DND-41 (cell line): ENCODE measurements at regions not wholly inside any gene's neighbourhood (a gene's known extent, or its start where the extent isn't known, plus 50 kb on each side); places are given as distances from the start of the nearest gene placed in this dataset.

Experiments used
- ATAC-seq: fragments of 200-7000 bp; cut with Tn5 transposase; 3 replicates; pipeline ENCODE4 v1.9.1; 2021; ENCODE audit warnings: low read depth; ENCODE audit not compliant: insufficient read depth
- DNase-seq: peaks from one replicate; pipeline ENCODE4 v3.0.0-alpha.2; 2020
- H2AFZ ChIP-seq: 2 replicates; pipeline ENCODE4 v1.6.0; 2012; ENCODE audit warnings: low read depth, low read length
- H3K27ac ChIP-seq: 2 replicates; pipeline ENCODE4 v1.5.1; 2012; ENCODE audit warnings: low read length, inconsistent platforms
- H3K27me3 ChIP-seq: fragments of 200-600 bp; sonication (generic); 2 replicates; pipeline ENCODE4 v1.6.0; 2012; ENCODE audit warnings: low read length, mild to moderate bottlenecking, inconsistent platforms; ENCODE audit not compliant: insufficient read depth, poor library complexity
- H3K36me3 ChIP-seq: 2 replicates; pipeline ENCODE4 v1.5.1; 2012; ENCODE audit warnings: low read length, inconsistent platforms; ENCODE audit not compliant: insufficient read depth
- H3K4me1 ChIP-seq: 2 replicates; pipeline ENCODE4 v1.5.1; 2012; ENCODE audit warnings: mild to moderate bottlenecking, low read length; ENCODE audit not compliant: insufficient read depth
- H3K4me2 ChIP-seq: 2 replicates; pipeline ENCODE4 v1.6.0; 2012; ENCODE audit warnings: mild to moderate bottlenecking, moderate library complexity, low read length, inconsistent platforms; ENCODE audit not compliant: insufficient read depth
- H3K4me3 ChIP-seq, 2 experiments: fragments of 200-600 bp in 1 of 2; shearing (Covaris generic) in 1 of 2; 2 replicates each; pipeline ENCODE4 v1.5.1; 2012 to 2016; ENCODE audit warnings: inconsistent platforms in 2 of 2, low read length in 2 of 2, mild to moderate bottlenecking in 2 of 2, low read depth in 1 of 2, moderate library complexity in 1 of 2
- H3K79me2 ChIP-seq: 2 replicates; pipeline ENCODE4 v1.6.0; 2012; ENCODE audit warnings: low read length, inconsistent platforms; ENCODE audit not compliant: insufficient read depth
- H3K9ac ChIP-seq: 2 replicates; pipeline ENCODE4 v1.6.0; 2012; ENCODE audit warnings: low read depth, mild to moderate bottlenecking, inconsistent platforms, low read length, moderate library complexity
- H3K9me3 ChIP-seq: 2 replicates; pipeline ENCODE4 v1.5.1; 2012; ENCODE audit warnings: low read length, moderate library complexity, mild to moderate bottlenecking, inconsistent platforms; ENCODE audit not compliant: insufficient read depth, severe bottlenecking
- H4K20me1 ChIP-seq: 2 replicates; pipeline ENCODE4 v1.6.0; 2012; ENCODE audit warnings: low read length; ENCODE audit not compliant: insufficient read depth
- CTCF ChIP-seq: IDR thresholded peaks from 2 replicates; pipeline ENCODE4 v1.5.1; 2012; ENCODE audit warnings: borderline replicate concordance, low read length, moderate library complexity, mild to moderate bottlenecking; ENCODE audit not compliant: poor library complexity, severe bottlenecking; ENCODE audit errors: extremely low read depth
- EZH2 ChIP-seq: IDR thresholded peaks from 3 replicates; pipeline ENCODE4 v1.6.1; 2012; ENCODE audit warnings: borderline replicate concordance, low read depth, mild to moderate bottlenecking, moderate library complexity, low read length, inconsistent platforms; ENCODE audit not compliant: severe bottlenecking

DNA sequence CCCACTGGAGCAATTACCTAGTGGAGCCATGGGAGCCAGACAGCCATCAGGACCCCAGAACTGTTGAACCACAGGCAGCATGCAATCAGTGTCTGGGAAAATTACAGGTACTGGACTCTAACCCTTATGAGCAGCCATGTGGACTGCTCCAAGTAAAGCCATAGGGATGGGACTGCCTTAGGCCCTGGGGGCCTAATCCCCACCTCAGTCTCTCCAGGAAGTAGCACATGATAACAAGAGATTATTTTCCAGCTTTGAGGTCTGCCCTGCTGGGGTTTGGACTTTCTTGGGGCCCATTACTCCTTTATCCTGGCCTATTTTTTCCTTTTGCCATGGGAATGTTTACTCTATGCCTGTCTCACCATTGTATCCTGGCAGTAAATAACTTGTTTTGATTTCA, 226.8 kb downstream of the AEBP2 start:
- ATAC-seq (no peak), DNase-seq (no peak)
- Histone ChIP-seq H3K36me3 (no peaks in the 10 kb centered on the region), H3K27ac (no peak overlapping the region), H3K27me3 (no peaks in the 10 kb centered on the region), H3K4me2 (no peak overlapping the region), H3K79me2 (no peaks in the 10 kb centered on the region), H3K9ac (no peak overlapping the region), H3K4me1 (no peaks in the 10 kb centered on the region), H3K9me3 (no peaks in the 10 kb centered on the region), H4K20me1 (no peaks in the 10 kb centered on the region), H3K4me3 (no peak overlapping the region), H2AFZ (0 out of 2 replicates have a peak overlapping the region, but pooled peaks have one; percentile 5)
- TF ChIP-seq CTCF (no peak), EZH2 (no peak)

DNA sequence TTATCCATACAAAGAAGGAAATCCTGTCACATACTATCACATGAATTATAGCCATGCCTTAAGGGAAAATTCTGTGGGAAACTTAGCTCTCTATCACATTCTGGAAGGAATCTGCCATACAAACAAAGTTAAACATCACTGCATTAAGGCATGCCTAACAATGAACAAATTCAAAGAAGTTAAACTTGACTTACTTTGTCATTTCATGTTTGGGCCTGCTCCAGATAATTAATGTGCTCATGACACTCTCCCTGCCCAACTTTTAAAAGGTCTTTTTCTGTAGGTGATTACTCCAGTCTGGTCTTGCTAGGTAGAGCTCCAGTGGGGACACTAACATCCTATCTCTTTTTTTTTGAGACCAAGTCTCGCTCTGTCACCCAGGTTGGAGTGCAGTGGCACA, 230.5 kb downstream of the AEBP2 start:
- no peak overlapping the region for H3K9ac ChIP-seq
- no peak for TF ChIP-seq EZH2
- no peak for TF ChIP-seq CTCF
- no peak overlapping the region for H3K27ac ChIP-seq
- no peak overlapping the region for H3K4me3 ChIP-seq
- no peaks in the 10 kb centered on the region for H3K9me3 ChIP-seq
- no peaks in the 10 kb centered on the region for H3K27me3 ChIP-seq
- no peak overlapping the region for H3K4me2 ChIP-seq
- no peak overlapping the region for H2AFZ ChIP-seq
- no peak for DNase-seq
- H3K36me3 ChIP-seq: no peaks in the 10 kb centered on the region
- H4K20me1 ChIP-seq: no peaks in the 10 kb centered on the region
- H3K4me1 ChIP-seq: no peaks in the 10 kb centered on the region
- no peaks in the 10 kb centered on the region for H3K79me2 ChIP-seq
- ATAC-seq: no peak

GRCh38 chr12:19671695-19672094, 232.4 kb downstream of the AEBP2 start:
- no peak overlapping the region for H3K27ac ChIP-seq
- TF ChIP-seq CTCF (no peak), EZH2 (no peak)
- no peaks in the 10 kb centered on the region for H3K36me3 ChIP-seq
- DNase-seq (no peak), ATAC-seq (no peak)
- H3K4me1 ChIP-seq: no peaks in the 10 kb centered on the region
- H4K20me1 ChIP-seq: no peaks in the 10 kb centered on the region
- no peak overlapping the region for H3K4me2 ChIP-seq
- H3K4me3 ChIP-seq: no peak overlapping the region
- no peaks in the 10 kb centered on the region for H3K27me3 ChIP-seq
- H3K9ac ChIP-seq: no peak overlapping the region
- H3K79me2 ChIP-seq: no peaks in the 10 kb centered on the region
- no peaks in the 10 kb centered on the region for H3K9me3 ChIP-seq
- no peak overlapping the region for H2AFZ ChIP-seq

- Histone ChIP-seq H3K4me3 (no peak overlapping the region), H3K27ac (no peak overlapping the region), H3K36me3 (no peaks in the 10 kb centered on the region), H3K27me3 (no peaks in the 10 kb centered on the region), H3K79me2 (no peaks in the 10 kb centered on the region), H3K4me2 (no peak overlapping the region), H3K4me1 (peaks cover 16% of the 10 kb centered on the region), H3K9ac (no peak overlapping the region), H2AFZ (no peak overlapping the region), H4K20me1 (no peaks in the 10 kb centered on the region), H3K9me3 (no peaks in the 10 kb centered on the region)
- ATAC-seq (no peak), DNase-seq (no peak)
- TF ChIP-seq EZH2: no peak
- TF ChIP-seq CTCF: no peak
Measured at GRCh38 chr12:19674437-19674836, 235.1 kb downstream of the AEBP2 start.
